ENCODE measurements at regions not wholly inside any gene's neighbourhood (a gene's known extent, or its start where the extent isn't known, plus 50 kb on each side); places are given as distances from the start of the nearest gene placed in this dataset.

DNA sequence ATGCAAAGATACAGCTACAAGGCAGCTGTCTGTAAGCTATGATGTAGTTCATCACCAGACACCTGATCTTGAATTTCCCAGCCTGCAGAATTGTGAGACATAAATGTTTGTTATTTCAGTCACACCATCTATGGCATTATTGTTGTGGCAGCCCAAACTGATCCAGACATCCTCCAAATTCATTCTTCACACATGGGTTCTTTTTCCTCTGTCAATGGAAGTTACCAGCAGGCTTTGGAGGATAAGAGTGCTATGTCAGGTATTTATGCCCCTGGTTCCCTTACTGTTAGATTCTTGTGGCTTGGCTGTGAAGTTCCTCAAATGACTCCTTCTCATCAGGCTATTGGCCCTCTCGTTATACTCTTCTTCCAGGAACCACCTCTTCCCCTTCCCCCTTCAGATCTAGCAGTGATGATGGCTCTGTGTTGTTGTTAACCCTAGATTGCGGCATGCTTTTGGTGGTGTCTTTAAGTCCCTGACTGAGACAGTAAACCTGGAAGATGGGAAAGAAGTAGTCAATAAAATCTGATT lies 91.0 kb upstream of the CHMP2B start:
- TF ChIP-seq, protein P1, sequence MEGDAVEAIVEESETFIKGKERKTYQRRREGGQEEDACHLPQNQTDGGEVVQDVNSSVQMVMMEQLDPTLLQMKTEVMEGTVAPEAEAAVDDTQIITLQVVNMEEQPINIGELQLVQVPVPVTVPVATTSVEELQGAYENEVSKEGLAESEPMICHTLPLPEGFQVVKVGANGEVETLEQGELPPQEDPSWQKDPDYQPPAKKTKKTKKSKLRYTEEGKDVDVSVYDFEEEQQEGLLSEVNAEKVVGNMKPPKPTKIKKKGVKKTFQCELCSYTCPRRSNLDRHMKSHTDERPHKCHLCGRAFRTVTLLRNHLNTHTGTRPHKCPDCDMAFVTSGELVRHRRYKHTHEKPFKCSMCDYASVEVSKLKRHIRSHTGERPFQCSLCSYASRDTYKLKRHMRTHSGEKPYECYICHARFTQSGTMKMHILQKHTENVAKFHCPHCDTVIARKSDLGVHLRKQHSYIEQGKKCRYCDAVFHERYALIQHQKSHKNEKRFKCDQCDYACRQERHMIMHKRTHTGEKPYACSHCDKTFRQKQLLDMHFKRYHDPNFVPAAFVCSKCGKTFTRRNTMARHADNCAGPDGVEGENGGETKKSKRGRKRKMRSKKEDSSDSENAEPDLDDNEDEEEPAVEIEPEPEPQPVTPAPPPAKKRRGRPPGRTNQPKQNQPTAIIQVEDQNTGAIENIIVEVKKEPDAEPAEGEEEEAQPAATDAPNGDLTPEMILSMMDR (IDR thresholded peaks at IDR 0.05): no peak
- no peak for TF ChIP-seq POLR2A (IDR thresholded peaks at IDR 0.05)

Data from testis (tissue), 2 donors.